Endothelial cell of umbilical vein (primary cell): ENCODE measurements at regions not wholly inside any gene's neighbourhood (a gene's known extent, or its start where the extent isn't known, plus 50 kb on each side); places are given as distances from the start of the nearest gene placed in this dataset.

Source experiments
- BruUV-seq: library from RNA; stranded (reverse); fragments of 400-500 nt; replicated peaks from 2 replicates; lab custom pipeline; 2021; lab: Mats Ljungman, UMichigan
- CTCF ChIA-PET: fragments of 300-600, 350-600 bp; sonication (Branson Sonifier 250); formaldehyde crosslinking; loops from one replicate; lab custom pipeline; 2021; ENCODE audit warnings: antibody characterized with exemption, inconsistent platforms; lab: Charles Lee
- POLR2A ChIA-PET: fragments of 300-600, 350-600 bp; sonication (Branson Sonifier 250); formaldehyde crosslinking; loops from one replicate; lab custom pipeline; 2021; ENCODE audit warnings: antibody characterized with exemption, inconsistent platforms; lab: Charles Lee
- DNase-seq: peaks from one replicate; pipeline ENCODE4 v3.0.0-alpha.2; 2011; ENCODE audit warnings: low read depth, low spot score
- FAIRE-seq: peaks from 2 replicates; lab custom pipeline; 2011; peaks lifted over from hg19 to GRCh38; lab: Jason Lieb, UNC
- H2AFZ ChIP-seq: 2 replicates; pipeline ENCODE4 v1.6.0; 2012; ENCODE audit warnings: low read depth, low read length, control low read depth, inconsistent platforms
- H3K27ac ChIP-seq: 2 replicates; pipeline ENCODE4 v1.5.1; 2011; ENCODE audit warnings: low read depth, mild to moderate bottlenecking, control low read depth, low read length, moderate library complexity; ENCODE audit not compliant: insufficient read depth
- H3K27me3 ChIP-seq, 2 experiments: 2 replicates each; pipeline versions ENCODE4 v1.6.0 to v1.6.1; 2011; ENCODE audit warnings: low read length in 2 of 2, mixed read lengths in 1 of 2; ENCODE audit not compliant: control insufficient read depth in 2 of 2, insufficient read depth in 2 of 2
- H3K36me3 ChIP-seq, 2 experiments: 2 replicates in 1 of 2; 3 replicates in 1 of 2; pipeline ENCODE4 v1.5.1; 2011; ENCODE audit warnings: low read length in 2 of 2, mild to moderate bottlenecking in 1 of 2, moderate library complexity in 1 of 2; ENCODE audit not compliant: control insufficient read depth in 2 of 2, insufficient read depth in 2 of 2; ENCODE audit errors: extremely low read depth in 1 of 2
- H3K4me1 ChIP-seq: 3 replicates; pipeline ENCODE4 v1.5.1; 2011; ENCODE audit warnings: mild to moderate bottlenecking, low read length; ENCODE audit not compliant: control insufficient read depth, insufficient read depth; ENCODE audit errors: extremely low read depth
- H3K4me2 ChIP-seq: 2 replicates; pipeline ENCODE4 v1.6.1; 2011; ENCODE audit warnings: low read length, control low read depth, mixed read lengths; ENCODE audit not compliant: insufficient read depth
- H3K4me3 ChIP-seq, 3 experiments: fragments of 200-600 bp in 1 of 3; sonication (generic), shearing (Covaris generic) in 1 of 3; replicated peaks in 1 of 3; 2 replicates each; pipeline ENCODE4 v1.5.1; 2011 to 2016; ENCODE audit warnings: control low read depth in 3 of 3, low read length in 3 of 3, mild to moderate bottlenecking in 2 of 3, inconsistent platforms in 1 of 3, low read depth in 1 of 3, moderate library complexity in 1 of 3; ENCODE audit not compliant: insufficient read depth in 1 of 3
- H3K79me2 ChIP-seq: 2 replicates; pipeline ENCODE4 v1.6.0; 2012; ENCODE audit warnings: low read length, inconsistent platforms; ENCODE audit not compliant: control insufficient read depth, insufficient read depth
- H3K9ac ChIP-seq: replicated peaks from 2 replicates; pipeline ENCODE3; 2011; ENCODE audit warnings: low read length, control low read depth; ENCODE audit not compliant: insufficient read depth; ENCODE audit errors: extremely low read depth
- H3K9me1 ChIP-seq: replicated peaks from 3 replicates; pipeline ENCODE4 v1.6.0; 2011; ENCODE audit warnings: mild to moderate bottlenecking, low read length; ENCODE audit not compliant: control insufficient read depth, insufficient read depth; ENCODE audit errors: extremely low read depth
- H3K9me3 ChIP-seq: replicated peaks from 2 replicates; pipeline ENCODE4 v1.5.1; 2012; ENCODE audit warnings: low read length, inconsistent platforms; ENCODE audit not compliant: control insufficient read depth, insufficient read depth
- H4K20me1 ChIP-seq: replicated peaks from 2 replicates; pipeline ENCODE3; 2011; ENCODE audit warnings: mild to moderate bottlenecking, low read length; ENCODE audit not compliant: control insufficient read depth, insufficient read depth; ENCODE audit errors: extremely low read depth
- EZH2 ChIP-seq: IDR thresholded peaks from 2 replicates; pipeline ENCODE4 v1.6.1; 2012; ENCODE audit warnings: borderline replicate concordance, low read depth, mild to moderate bottlenecking, moderate library complexity, low read length, inconsistent platforms; ENCODE audit not compliant: severe bottlenecking
- FOS ChIP-seq: IDR thresholded peaks from 2 replicates; pipeline ENCODE4 v1.6.1; 2011; ENCODE audit warnings: mild to moderate bottlenecking, low read length, moderate library complexity, borderline replicate concordance; ENCODE audit not compliant: insufficient read depth
- GATA2 ChIP-seq: IDR thresholded peaks from 2 replicates; pipeline ENCODE4 v1.7.0; 2011; ENCODE audit warnings: low read depth, mild to moderate bottlenecking, moderate library complexity, mixed read lengths, low read length; ENCODE audit not compliant: insufficient read length, insufficient read depth
- JUN ChIP-seq: IDR thresholded peaks from 2 replicates; pipeline ENCODE4 v1.6.1; 2011; ENCODE audit warnings: borderline replicate concordance, low read depth; ENCODE audit not compliant: insufficient read length, insufficient read depth
- MYC ChIP-seq: IDR thresholded peaks from one replicate; pipeline ENCODE4 v1.6.1; 2011; ENCODE audit warnings: mild to moderate bottlenecking, low read depth, low read length
- POLR2A ChIP-seq: IDR thresholded peaks from 2 replicates; pipeline ENCODE4 v1.6.1; 2012; ENCODE audit warnings: low read depth, mild to moderate bottlenecking, control low read depth, low read length
- POLR2AphosphoS5 ChIP-seq: IDR thresholded peaks from 2 replicates; pipeline ENCODE4 v1.6.1; 2012; ENCODE audit warnings: low read depth, mild to moderate bottlenecking, control low read depth, low read length, moderate library complexity; ENCODE audit not compliant: insufficient read depth
- dilution Hi-C: fragments of 300-500 bp; cut with MboI; formaldehyde crosslinking; loops from one replicate; pipeline ENCODE4 v1.15.0; 2019; ENCODE audit warnings: low sequenced_read_pairs; ENCODE audit not compliant: extremely low pct_ligation_motif_present
- intact Hi-C: fragments of 100-400 bp; cut with micrococcal nuclease; formaldehyde crosslinking; loops from one replicate; pipeline ENCODE4 v1.10.0; 2022
- TF ChIP-seq, protein P1 (sequence below): IDR thresholded peaks from 2 replicates; pipeline ENCODE4 v1.6.1; 2011; ENCODE audit not compliant: insufficient read depth, insufficient read length
- TF ChIP-seq, protein P2 (sequence below), 2 donors: IDR thresholded peaks; 1 replicate in 1 of 2; 2 replicates in 1 of 2; pipeline ENCODE4 v1.5.1; 2011; ENCODE audit warnings: low read length in 2 of 2, mild to moderate bottlenecking in 2 of 2, moderate library complexity in 2 of 2, control low read depth in 1 of 2, inconsistent platforms in 1 of 2, low read depth in 1 of 2; ENCODE audit not compliant: insufficient read depth in 1 of 2; ENCODE audit errors: extremely low read depth in 1 of 2

DNA sequence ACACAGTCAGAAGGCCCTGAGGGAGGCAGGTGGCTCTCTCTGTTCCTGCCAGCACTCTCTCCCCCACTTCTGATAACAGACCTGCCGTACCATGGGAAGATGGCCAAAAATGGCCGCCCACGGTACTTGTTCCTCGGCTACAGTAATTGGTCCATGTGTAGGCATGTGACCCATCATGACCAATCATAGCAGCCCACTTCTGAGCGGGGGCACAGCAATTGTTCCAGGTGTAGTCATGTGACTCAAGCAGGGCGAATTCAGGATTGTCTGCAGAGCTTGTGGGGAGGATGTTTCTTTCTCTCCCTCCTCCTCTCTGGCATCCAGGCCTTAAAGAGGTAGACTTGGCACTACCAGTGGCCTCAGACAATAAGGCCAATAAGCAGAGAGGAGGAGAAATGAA, 250.4 kb downstream of the MRTFB start:
- no peak overlapping the region for H3K9ac ChIP-seq
- H3K4me3 ChIP-seq: no peak overlapping the region
- no peak overlapping the region for H3K27ac ChIP-seq
- H3K4me1 ChIP-seq: no peaks in the 10 kb centered on the region
- H3K27me3 ChIP-seq: no peaks in the 10 kb centered on the region
- POLR2A ChIA-PET: no interaction called here
- no peak for FAIRE-seq
- CTCF ChIA-PET: no interaction called here
- H4K20me1 ChIP-seq: no peaks in the 10 kb centered on the region
- BruUV-seq: no TSS peak
- H3K9me3 ChIP-seq: no peaks in the 10 kb centered on the region
- no peaks in the 10 kb centered on the region for H3K36me3 ChIP-seq
- dilution Hi-C loops (no loop called here), intact Hi-C loops (no loop called here)
- no peaks in the 10 kb centered on the region for H3K79me2 ChIP-seq
- no peak for DNase-seq
- no peak overlapping the region for H3K4me2 ChIP-seq
- H2AFZ ChIP-seq: no peak overlapping the region
- H3K9me1 ChIP-seq: no peaks in the 10 kb centered on the region
- no peak for TF ChIP-seq MYC
- TF ChIP-seq POLR2A: no peak
- no peak for TF ChIP-seq POLR2AphosphoS5
- TF ChIP-seq JUN: no peak
- no peak for TF ChIP-seq EZH2
- no peak for TF ChIP-seq FOS
- TF ChIP-seq, protein P1, sequence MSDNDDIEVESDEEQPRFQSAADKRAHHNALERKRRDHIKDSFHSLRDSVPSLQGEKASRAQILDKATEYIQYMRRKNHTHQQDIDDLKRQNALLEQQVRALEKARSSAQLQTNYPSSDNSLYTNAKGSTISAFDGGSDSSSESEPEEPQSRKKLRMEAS: no peak
- no peak for TF ChIP-seq GATA2
- TF ChIP-seq, protein P2, sequence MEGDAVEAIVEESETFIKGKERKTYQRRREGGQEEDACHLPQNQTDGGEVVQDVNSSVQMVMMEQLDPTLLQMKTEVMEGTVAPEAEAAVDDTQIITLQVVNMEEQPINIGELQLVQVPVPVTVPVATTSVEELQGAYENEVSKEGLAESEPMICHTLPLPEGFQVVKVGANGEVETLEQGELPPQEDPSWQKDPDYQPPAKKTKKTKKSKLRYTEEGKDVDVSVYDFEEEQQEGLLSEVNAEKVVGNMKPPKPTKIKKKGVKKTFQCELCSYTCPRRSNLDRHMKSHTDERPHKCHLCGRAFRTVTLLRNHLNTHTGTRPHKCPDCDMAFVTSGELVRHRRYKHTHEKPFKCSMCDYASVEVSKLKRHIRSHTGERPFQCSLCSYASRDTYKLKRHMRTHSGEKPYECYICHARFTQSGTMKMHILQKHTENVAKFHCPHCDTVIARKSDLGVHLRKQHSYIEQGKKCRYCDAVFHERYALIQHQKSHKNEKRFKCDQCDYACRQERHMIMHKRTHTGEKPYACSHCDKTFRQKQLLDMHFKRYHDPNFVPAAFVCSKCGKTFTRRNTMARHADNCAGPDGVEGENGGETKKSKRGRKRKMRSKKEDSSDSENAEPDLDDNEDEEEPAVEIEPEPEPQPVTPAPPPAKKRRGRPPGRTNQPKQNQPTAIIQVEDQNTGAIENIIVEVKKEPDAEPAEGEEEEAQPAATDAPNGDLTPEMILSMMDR (IDR thresholded peaks at IDR 0.05; ENCODE audit: extremely low read depth in 1 of 2, insufficient read depth in 1 of 2, low read depth in 1 of 2, low read length in 2 of 2): no peak
